K562 (cell line): ENCODE measurements at regions not wholly inside any gene's neighbourhood (a gene's known extent, or its start where the extent isn't known, plus 50 kb on each side); places are given as distances from the start of the nearest gene placed in this dataset.

ENCODE experiments used
- CTCF ChIP-seq, 3 experiments: IDR thresholded peaks in 2 of 3; conservative IDR thresholded peaks in 1 of 3; 2 replicates each; pipeline ENCODE4 v1.5.1; 2011 to 2012; ENCODE audit warnings: low read length in 3 of 3, mild to moderate bottlenecking in 3 of 3, control low read depth in 2 of 3, improper control_type of control experiment in 1 of 3, inconsistent platforms in 1 of 3, low read depth in 1 of 3, mixed read lengths in 1 of 3, moderate library complexity in 1 of 3; ENCODE audit not compliant: insufficient read depth in 2 of 3
- ESRRA ChIP-seq: fragments of 450-650 bp; IDR thresholded peaks from 2 replicates; pipeline ENCODE4 v1.6.1; 2014; ENCODE audit warnings: low read depth, mild to moderate bottlenecking, moderate library complexity, borderline replicate concordance
- EZH2 ChIP-seq: IDR thresholded peaks from 2 replicates; pipeline ENCODE4 v1.6.1; 2012; ENCODE audit warnings: low read depth, mild to moderate bottlenecking, inconsistent platforms, low read length, borderline replicate concordance
- KLF10 ChIP-seq: fragments of 250-450 bp; sonication (Bioruptor Pico); IDR thresholded peaks from 2 replicates; pipeline ENCODE4 v1.6.1; 2021; ENCODE audit warnings: matching md5 sums
- POLR2AphosphoS2 ChIP-seq: IDR thresholded peaks from 2 replicates; pipeline ENCODE4 v1.6.1; 2012; ENCODE audit warnings: low read length, improper control_type of control experiment
- SP1 ChIP-seq: sonication (generic); formaldehyde crosslinking; IDR thresholded peaks from 2 replicates; pipeline ENCODE4 v1.8.1; 2022; ENCODE audit warnings: mild to moderate bottlenecking, missing genetic modification reagents
- USF2 ChIP-seq: sonication (generic); formaldehyde crosslinking; IDR thresholded peaks from 2 replicates; pipeline ENCODE4 v1.5.0; 2020; ENCODE audit warnings: missing genetic modification reagents
- ZBTB11 ChIP-seq, 3 experiments: fragments of 200-800 bp in 1 of 3; fragments of 250-450 bp in 1 of 3; fragments of 450-650 bp in 1 of 3; sonication (Bioruptor Pico) in 1 of 3; sonication (Bioruptor generic) in 1 of 3; formaldehyde crosslinking in 1 of 3; IDR thresholded peaks; 2 replicates each; pipeline versions ENCODE4 v1.6.1 to v1.8.0; 2016 to 2022; ENCODE audit warnings: mild to moderate bottlenecking in 2 of 3, missing genetic modification characterization in 2 of 3, missing compliant biosample characterization in 1 of 3, moderate library complexity in 1 of 3
- ZNF23 ChIP-seq: fragments of 250-450 bp; sonication (Bioruptor Pico); IDR thresholded peaks from 2 replicates; pipeline ENCODE4 v1.4.0; 2020; ENCODE audit warnings: mild to moderate bottlenecking
- ZNF316 ChIP-seq: fragments of 450-650 bp; IDR thresholded peaks from 2 replicates; pipeline ENCODE4 v1.6.1; 2016

- TF ChIP-seq ESRRA = no peak
- TF ChIP-seq USF2 (CRISPR knock-in tag) = no peak
- TF ChIP-seq EZH2 = no peak
- TF ChIP-seq CTCF (IDR thresholded peaks at IDR 0.05 in 2 of 3, conservative IDR thresholded peaks at IDR 0.05 in 1 of 3; ENCODE audit: insufficient read depth in 2 of 3, low read depth in 1 of 3, low read length in 3 of 3) = no peak
- no peak for TF ChIP-seq ZNF23 (CRISPR knock-in tag)
- TF ChIP-seq KLF10 (CRISPR knock-in tag) = no peak
- no peak for TF ChIP-seq ZBTB11 (CRISPR knock-in tag; IDR thresholded peaks at IDR 0.05)
- no peak for TF ChIP-seq POLR2AphosphoS2
- TF ChIP-seq ZNF316 = no peak
- TF ChIP-seq SP1 = no peak
Observed at GRCh38 chr1:80659161-80659560, 1141.6 kb upstream of the ADGRL2 start.
